GM12891 (cell line): ENCODE measurements at regions not wholly inside any gene's neighbourhood (a gene's known extent, or its start where the extent isn't known, plus 50 kb on each side); places are given as distances from the start of the nearest gene placed in this dataset.

Source experiments
- DNase-seq: peaks from one replicate; pipeline ENCODE4 v3.0.0; 2011; ENCODE audit warnings: low spot score; ENCODE audit not compliant: insufficient read length
- FAIRE-seq: peaks from 2 replicates; lab custom pipeline; 2011; peaks lifted over from hg19 to GRCh38; lab: Jason Lieb, UNC
- PAX5 ChIP-seq: IDR thresholded peaks from 2 replicates; pipeline ENCODE4 v1.6.1; 2011; ENCODE audit warnings: low read length, moderate library complexity, mild to moderate bottlenecking; ENCODE audit not compliant: insufficient read depth, severe bottlenecking
- POLR2A ChIP-seq: IDR thresholded peaks from 2 replicates; pipeline ENCODE4 v1.6.1; 2011; ENCODE audit warnings: low read depth, low read length, control low read depth
- POLR2AphosphoS5 ChIP-seq: IDR thresholded peaks from 2 replicates; pipeline ENCODE4 v1.6.1; 2011; ENCODE audit warnings: low read depth, low read length, control low read depth
- POU2F2 ChIP-seq: IDR thresholded peaks from 2 replicates; pipeline ENCODE4 v1.6.1; 2011; ENCODE audit warnings: low read depth, mild to moderate bottlenecking, control low read depth, low read length, moderate library complexity
- SPI1 ChIP-seq: IDR thresholded peaks from 2 replicates; pipeline ENCODE4 v1.6.1; 2011; ENCODE audit warnings: low read depth, low read length, control low read depth
- TAF1 ChIP-seq: IDR thresholded peaks from 2 replicates; pipeline ENCODE4 v1.6.1; 2011; ENCODE audit warnings: low read depth, low read length, control low read depth

GRCh38 chr3:163039636-163040035 is 1543.0 kb downstream of the OTOL1 start:
- DNase-seq (no peak), FAIRE-seq (no peak)
- TF ChIP-seq SPI1 (no peak), POLR2AphosphoS5 (no peak), TAF1 (no peak), POLR2A (no peak), PAX5 (no peak), POU2F2 (no peak)

GRCh38 chr3:163043074-163043473 is 1546.5 kb downstream of the OTOL1 start:
- DNase-seq, result no peak
- no peak for TF ChIP-seq SPI1
- no peak for TF ChIP-seq POLR2A
- no peak for TF ChIP-seq POU2F2
- TF ChIP-seq PAX5, result no peak
- TF ChIP-seq POLR2AphosphoS5, result no peak
- no peak for TF ChIP-seq TAF1
- no peak for FAIRE-seq

- TF ChIP-seq POU2F2, result no peak
- TF ChIP-seq PAX5, result no peak
- TF ChIP-seq POLR2A, result no peak
- no peak for TF ChIP-seq POLR2AphosphoS5
- no peak for TF ChIP-seq TAF1
- no peak for TF ChIP-seq SPI1
- FAIRE-seq, result no peak
- no peak for DNase-seq
Measured at GRCh38 chr3:163045945-163046344, 1549.3 kb downstream of the OTOL1 start.

GRCh38 chr3:163048881-163049280 is 1552.3 kb downstream of the OTOL1 start:
- DNase-seq, result no peak
- FAIRE-seq, result no peak
- TF ChIP-seq POLR2AphosphoS5, result no peak
- no peak for TF ChIP-seq TAF1
- no peak for TF ChIP-seq PAX5

- DNase-seq (peak; percentile 7), FAIRE-seq (no peak)
- TF ChIP-seq SPI1 (no peak), PAX5 (no peak), TAF1 (no peak)
Measured at GRCh38 chr3:163056874-163057497, 1560.4 kb downstream of the OTOL1 start.

GRCh38 chr3:163058031-163058854 is 1561.6 kb downstream of the OTOL1 start:
- FAIRE-seq (no peak), DNase-seq (no peak)
- TF ChIP-seq POLR2AphosphoS5 (no peak), PAX5 (no peak), POLR2A (no peak), POU2F2 (no peak), SPI1 (no peak), TAF1 (no peak)

GRCh38 chr3:163071713-163072112 is 1575.1 kb downstream of the OTOL1 start:
- DNase-seq (no peak), FAIRE-seq (no peak)
- TF ChIP-seq TAF1, result no peak
- TF ChIP-seq SPI1, result 0 out of 2 replicates have a peak, but pooled peaks have one; percentile 5
- no peak for TF ChIP-seq POLR2A
